Globus pallidus (tissue), 1 donor: ENCODE measurements at regions not wholly inside any gene's neighbourhood (a gene's known extent, or its start where the extent isn't known, plus 50 kb on each side); places are given as distances from the start of the nearest gene placed in this dataset.
"Not testable (repeated sequence)": the region's sequence is repeated elsewhere in the genome, so short reads cannot be mapped to it uniquely, and the experiment has no call there.

ENCODE experiments used
- DNase-seq: peaks from one replicate; pipeline ENCODE4 v3.0.0-alpha.2; 2015; ENCODE audit warnings: low spot score

DNA sequence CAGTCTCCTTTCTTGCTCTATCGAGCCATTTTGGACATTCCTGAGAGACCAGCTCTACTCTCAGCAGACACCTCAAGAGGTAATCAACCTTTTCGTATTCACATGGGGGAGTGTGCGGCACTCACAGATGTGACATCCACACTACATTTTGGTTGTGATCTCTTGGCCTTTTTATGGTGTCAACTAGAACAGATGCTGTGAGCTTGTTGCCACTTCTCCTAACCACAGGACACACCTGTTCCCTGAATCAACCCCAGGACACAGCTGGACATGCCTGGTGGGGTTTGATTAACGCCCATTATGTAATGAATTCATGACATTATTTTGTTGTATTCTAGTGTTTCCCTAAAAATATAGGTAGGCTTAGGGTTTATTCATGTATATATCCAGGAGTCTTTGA lies 1143.6 kb downstream of the TMEM121 start:
- no peak for DNase-seq

- DNase-seq = not testable (repeated sequence)
Measured at GRCh38 chr14:106674093-106674492, 1147.7 kb downstream of the TMEM121 start.

GRCh38 chr14:106674509-106675125 lies 1148.2 kb downstream of the TMEM121 start:
- not testable (repeated sequence) for DNase-seq

DNA sequence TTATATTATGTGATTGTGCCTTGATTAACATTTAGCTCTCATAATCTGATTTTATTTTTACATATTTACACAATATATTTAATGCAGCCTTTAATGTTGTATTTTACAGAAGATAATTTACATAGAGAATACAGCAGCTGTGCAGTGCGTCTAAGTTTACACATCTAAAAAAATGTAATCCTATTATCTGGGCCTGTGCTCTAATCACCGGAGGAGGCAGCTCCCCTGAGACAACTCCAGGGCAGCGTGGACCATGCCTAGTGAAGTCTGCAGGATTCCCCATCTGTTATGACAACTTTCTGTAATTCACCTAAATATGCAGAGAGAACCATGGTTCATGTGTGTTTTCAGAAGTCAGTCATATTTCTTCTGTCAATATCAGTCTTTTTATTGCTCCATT lies 1149.3 kb downstream of the TMEM121 start:
- DNase-seq = not testable (repeated sequence)

DNA sequence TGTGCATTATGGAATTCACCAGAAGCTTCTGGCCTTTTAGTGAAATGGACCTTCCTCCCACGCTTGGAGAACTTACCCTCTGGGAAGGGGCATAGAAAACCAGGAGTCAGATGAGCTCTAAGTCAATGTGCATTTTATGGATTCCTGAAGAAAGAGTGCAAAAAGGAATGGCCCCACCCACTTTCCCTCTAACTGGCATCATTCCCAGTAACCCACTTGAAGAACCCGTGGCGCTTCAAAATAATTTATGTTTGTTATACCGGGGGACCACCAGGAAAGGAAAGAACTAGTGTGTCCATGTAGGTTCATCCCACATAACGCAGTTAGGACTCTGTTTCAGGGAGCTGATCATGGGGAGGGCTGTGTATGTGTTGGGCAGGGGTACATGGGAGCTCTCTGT lies 1153.4 kb downstream of the TMEM121 start:
- DNase-seq = no peak

- no peak for DNase-seq
Measured at GRCh38 chr14:106681161-106681560, 1154.8 kb downstream of the TMEM121 start.

GRCh38 chr14:106681568-106681967 lies 1155.2 kb downstream of the TMEM121 start:
- DNase-seq = no peak

DNA sequence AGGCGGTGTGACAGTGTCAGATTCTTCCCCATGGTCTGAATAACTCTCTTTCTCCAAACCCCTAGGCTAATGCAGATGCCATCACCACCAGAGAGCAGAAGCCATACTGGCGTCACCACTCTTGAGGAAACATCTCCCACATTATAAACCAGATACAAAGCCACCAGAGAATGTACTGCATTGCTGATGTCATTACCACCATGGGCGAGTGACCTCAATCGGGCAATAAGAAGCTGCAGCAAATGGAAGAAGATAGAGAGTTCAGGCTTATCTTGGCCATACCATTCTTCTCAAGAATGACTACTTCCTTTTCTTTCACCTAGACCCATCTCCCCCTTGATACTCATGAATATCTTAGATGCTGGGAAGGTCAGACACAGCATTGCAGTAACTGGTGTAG lies 1157.2 kb downstream of the TMEM121 start:
- no peak for DNase-seq

DNA sequence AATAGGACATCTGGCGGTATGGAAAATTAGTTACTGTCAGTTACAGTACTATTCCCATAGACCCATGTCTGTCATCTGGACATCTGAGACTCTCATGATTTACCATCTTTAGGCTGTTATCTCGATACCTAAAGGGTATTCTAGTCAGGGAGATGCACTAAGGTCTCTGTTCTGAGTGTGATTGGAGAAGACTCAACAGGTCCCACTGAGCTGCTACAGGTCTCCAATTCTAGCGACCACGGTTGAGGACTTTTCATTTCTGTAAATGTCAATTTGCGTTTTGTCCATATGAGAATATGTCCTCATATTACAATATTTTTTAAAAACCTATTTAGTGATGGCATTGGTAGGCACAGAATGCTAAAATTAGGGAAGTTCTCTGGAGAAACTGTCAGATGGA lies 1160.2 kb downstream of the TMEM121 start:
- DNase-seq = no peak

GRCh38 chr14:106690333-106690891 lies 1164.0 kb downstream of the TMEM121 start:
- no peak for DNase-seq

- no peak for DNase-seq
Measured at GRCh38 chr14:106691601-106692291, 1165.4 kb downstream of the TMEM121 start.

- DNase-seq = no peak
Measured at GRCh38 chr14:106694638-106695393, 1168.4 kb downstream of the TMEM121 start.

- peak; percentile 11 for DNase-seq
Measured at GRCh38 chr14:106698620-106699267, 1172.4 kb downstream of the TMEM121 start.

DNA sequence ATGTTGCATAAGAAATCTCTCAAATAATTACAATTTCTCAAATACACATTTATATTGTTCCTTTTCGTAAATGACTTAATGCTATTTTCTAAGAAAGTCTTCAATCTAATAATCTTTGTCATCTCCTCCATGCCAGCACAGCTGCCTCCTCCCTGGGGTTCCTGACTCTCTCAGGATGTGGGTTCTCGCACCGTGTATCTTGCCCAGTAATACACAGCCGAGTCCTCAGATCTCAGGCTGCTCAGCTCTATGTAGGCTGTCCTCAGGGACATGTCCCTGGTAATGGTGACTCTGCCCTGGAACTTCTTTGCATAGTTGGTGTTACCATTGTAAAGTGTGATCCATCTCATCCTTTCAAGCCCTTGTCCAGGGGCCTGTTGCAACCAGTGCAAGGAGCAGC lies 1177.3 kb downstream of the TMEM121 start:
- not testable (repeated sequence) for DNase-seq

DNA sequence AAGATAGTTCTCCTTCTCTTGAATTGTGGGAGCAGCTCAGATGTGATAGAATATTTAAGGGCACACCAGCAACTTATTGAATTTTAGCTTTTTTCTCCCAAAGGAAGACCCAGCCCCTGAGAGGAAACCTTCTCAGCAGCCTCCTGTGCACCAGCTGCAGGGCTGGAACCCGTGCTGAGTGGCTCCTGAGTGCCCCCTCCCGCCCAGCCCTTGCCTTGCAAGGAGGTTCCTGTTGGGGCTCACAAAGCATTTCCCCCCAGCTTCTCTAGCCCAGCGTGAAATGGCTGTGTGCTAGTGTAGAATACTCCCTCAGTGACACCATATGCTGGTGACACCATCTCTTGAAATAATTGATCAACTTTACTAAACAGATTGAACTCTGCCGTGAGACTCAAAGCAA lies 1180.1 kb downstream of the TMEM121 start:
- DNase-seq = not testable (repeated sequence)

DNA sequence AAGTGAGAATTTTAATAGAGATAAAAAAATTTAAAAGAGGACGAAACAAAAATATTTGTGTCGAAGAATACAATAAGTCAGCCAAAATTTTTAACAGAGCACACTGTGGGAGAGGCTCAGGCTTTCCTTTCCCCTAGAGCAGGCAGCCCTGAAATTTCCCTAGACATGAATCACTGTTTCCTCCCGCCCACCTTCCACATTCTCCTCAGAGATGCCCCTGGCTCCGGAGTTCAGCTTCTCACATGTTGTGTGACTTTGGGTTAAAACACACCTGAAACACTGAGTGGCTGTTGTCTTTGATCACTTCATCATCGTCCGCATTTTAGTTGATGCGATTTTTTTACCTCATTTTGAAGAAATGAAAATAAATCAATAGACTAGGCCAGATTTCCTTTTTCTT lies 1183.8 kb downstream of the TMEM121 start:
- not testable (repeated sequence) for DNase-seq

- not testable (repeated sequence) for DNase-seq
Measured at GRCh38 chr14:106712513-106712912, 1186.1 kb downstream of the TMEM121 start.

DNA sequence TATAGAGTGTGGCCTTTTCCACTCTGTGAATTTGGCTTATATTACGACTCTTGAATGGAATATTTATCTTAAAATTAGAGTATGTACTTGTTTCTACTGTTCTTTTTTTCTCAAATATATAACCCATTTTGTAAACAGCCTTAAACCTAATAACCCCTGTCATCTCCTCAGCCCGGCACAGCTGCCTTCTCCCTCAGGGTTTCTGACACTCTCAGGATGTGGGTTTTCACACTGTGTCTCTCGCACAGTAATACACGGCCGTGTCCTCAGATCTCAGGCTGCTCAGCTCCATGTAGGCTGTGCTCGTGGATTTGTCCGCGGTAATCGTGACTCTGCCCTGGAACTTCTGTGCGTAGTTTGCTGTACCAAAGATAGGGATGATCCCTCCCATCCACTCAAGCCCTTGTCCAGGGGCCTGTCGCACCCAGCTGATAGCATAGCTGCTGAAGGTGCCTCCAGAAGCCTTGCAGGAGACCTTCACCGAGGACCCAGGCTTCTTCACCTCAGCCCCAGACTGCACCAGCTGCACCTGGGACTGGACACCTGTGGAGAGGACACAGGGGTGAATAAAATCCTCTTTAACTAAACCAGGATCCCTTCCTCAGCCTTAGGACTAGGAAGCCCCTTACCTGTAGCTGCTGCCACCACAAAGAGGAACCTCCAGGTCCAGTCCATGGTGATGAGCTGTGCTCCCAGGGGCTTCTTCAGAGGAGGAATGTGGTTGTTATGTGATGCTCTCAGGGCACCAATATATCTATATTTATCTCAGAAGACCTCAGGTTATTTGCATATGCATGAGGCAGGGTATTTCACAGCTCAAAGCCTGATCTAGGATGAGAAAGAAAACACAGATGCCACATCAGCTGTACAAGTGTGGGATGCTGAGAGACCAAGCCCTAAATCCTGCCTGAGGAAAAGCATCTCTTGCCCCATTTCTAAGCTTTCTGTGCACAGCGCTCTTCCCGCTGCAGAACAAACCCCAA lies 1188.4 kb downstream of the TMEM121 start:
- not testable (repeated sequence) for DNase-seq

GRCh38 chr14:106717544-106717943 lies 1191.2 kb downstream of the TMEM121 start:
- DNase-seq = not testable (repeated sequence)

GRCh38 chr14:106719880-106720279 lies 1193.5 kb downstream of the TMEM121 start:
- DNase-seq = not testable (repeated sequence)

DNA sequence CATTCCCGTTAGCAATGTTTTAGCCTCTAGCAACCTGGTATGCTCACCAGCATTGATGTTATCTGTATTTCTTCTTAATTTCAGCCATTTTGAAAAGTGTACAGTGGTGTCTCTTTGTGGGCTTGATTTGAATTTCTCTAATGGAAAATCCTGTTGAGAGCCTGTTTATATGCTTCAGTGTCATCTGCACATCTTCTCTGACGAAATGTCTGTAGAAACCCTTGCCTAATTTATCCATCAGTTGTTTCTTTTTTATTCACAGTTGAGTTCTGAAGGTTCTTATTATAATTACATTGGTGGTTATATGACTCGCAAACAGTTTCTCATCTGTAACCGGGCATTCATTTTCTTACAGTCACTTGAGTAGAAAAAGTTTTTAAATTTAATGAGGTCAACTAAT lies 1195.5 kb downstream of the TMEM121 start:
- DNase-seq = not testable (repeated sequence)
